ENCODE measurements at regions not wholly inside any gene's neighbourhood (a gene's known extent, or its start where the extent isn't known, plus 50 kb on each side); places are given as distances from the start of the nearest gene placed in this dataset.
"Not testable (repeated sequence)": the region's sequence is repeated elsewhere in the genome, so short reads cannot be mapped to it uniquely, and the experiment has no call there.

GRCh38 chr1:234961456-234962339 is 166.9 kb downstream of the TOMM20 start:
- no peak for DNase-seq

GRCh38 chr1:234960722-234961455 is 167.7 kb downstream of the TOMM20 start:
- DNase-seq = no peak

- DNase-seq = no peak
These were observed 169.7 kb downstream of the TOMM20 start for GRCh38 chr1:234958706-234959657.

- no peak for DNase-seq
These were observed 170.5 kb downstream of the TOMM20 start for GRCh38 chr1:234958066-234958705.

GRCh38 chr1:234957330-234958065 is 171.1 kb downstream of the TOMM20 start:
- no peak for DNase-seq

- no peak for DNase-seq
These were observed 171.8 kb downstream of the TOMM20 start for GRCh38 chr1:234956821-234957329.

- peak in 12 of 51 donors; percentile 19 to 46 (median 26) for DNase-seq
These were observed 173.4 kb downstream of the TOMM20 start for GRCh38 chr1:234955107-234955731.

GRCh38 chr1:234954613-234955012 is 174.0 kb downstream of the TOMM20 start:
- no peak for DNase-seq

- DNase-seq = no peak
These were observed 174.8 kb downstream of the TOMM20 start for GRCh38 chr1:234953655-234954405.

GRCh38 chr1:234950598-234950997 is 178.0 kb downstream of the TOMM20 start:
- DNase-seq = no peak

- not testable (repeated sequence) for DNase-seq
These were observed 179.1 kb downstream of the TOMM20 start for GRCh38 chr1:234949528-234949927.

- no peak for DNase-seq
These were observed 183.9 kb downstream of the TOMM20 start for GRCh38 chr1:234944439-234945344.

- no peak for DNase-seq
These were observed 184.7 kb downstream of the TOMM20 start for GRCh38 chr1:234943836-234944402.

- no peak for DNase-seq
These were observed 185.6 kb downstream of the TOMM20 start for GRCh38 chr1:234942879-234943506.

GRCh38 chr1:234942012-234942332 is 186.7 kb downstream of the TOMM20 start:
- no peak for DNase-seq

- DNase-seq = no peak
These were observed 187.2 kb downstream of the TOMM20 start for GRCh38 chr1:234941321-234942011.

Measured in hypothalamus (tissue), 51 donors.